HG02678 (cell line): ENCODE measurements at regions not wholly inside any gene's neighbourhood (a gene's known extent, or its start where the extent isn't known, plus 50 kb on each side); places are given as distances from the start of the nearest gene placed in this dataset.
"Not testable (repeated sequence)": the region's sequence is repeated elsewhere in the genome, so short reads cannot be mapped to it uniquely, and the experiment has no call there.

Experiments
- ATAC-seq: cut with Tn5 transposase; IDR thresholded peaks from one replicate; pipeline ENCODE4 v1.9.1; 2021; ENCODE audit warnings: mild to moderate bottlenecking, moderate library complexity; ENCODE audit not compliant: unreplicated experiment

DNA sequence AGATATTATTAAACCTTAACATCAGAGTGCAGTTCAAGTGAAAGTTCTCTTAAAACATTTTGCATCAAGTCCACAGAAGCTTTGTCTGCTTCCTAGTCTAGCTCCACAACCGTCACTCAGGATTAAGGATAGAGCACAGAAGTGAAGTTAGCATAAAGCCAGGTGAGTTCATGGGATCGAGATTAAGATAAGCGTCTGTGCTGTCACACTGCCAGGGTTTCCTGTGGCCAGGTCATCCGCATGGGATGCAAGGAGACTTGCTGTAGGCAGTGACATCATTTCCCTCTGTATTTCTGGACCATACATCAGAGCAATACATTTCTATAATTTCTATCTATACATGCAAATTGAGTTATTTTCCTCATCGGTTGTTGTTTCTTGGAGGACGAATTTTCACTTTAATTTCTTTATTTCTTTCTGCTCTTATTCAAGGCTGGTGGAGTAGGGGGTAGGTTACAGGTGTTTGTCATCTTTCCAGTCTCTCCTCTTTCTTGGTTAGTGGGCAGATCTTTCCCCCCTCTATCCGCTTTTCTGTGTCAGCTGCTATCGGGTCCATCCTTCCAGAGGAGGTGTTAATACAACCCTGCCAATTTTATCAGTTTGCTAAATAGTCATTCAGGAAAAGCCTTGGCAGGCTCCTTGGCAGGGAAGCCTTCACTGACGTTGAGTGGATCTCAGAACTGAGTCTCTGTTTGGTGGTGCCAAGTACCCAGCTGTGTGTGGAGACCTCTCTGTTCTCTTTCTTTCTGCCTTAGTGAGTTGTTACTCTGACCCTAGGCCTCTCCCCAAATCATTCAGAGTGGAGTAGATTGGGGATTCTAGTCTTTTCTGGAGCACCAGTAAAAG, 307.6 kb upstream of the MAP3K7 start:
- no peak for ATAC-seq

DNA sequence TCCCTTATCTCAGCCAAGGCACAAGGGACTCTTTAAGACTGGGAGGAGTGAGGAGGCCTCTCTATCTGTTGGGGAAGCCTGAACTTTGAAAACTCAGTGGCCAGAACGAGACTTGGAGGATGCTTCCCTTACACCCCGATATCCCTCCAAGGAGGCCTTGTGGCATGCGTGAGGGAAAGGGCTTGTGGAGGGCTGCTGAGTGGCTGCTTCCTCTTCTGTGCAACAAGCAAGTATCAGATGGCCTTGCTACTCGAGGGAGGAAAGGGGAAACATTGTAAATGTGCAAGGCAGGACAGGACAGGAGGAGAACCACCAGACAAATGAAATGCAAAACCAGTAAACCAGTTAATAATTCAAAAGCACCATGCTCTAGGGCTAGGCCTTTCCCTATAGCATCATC, 306.5 kb upstream of the MAP3K7 start:
- ATAC-seq: no peak

DNA sequence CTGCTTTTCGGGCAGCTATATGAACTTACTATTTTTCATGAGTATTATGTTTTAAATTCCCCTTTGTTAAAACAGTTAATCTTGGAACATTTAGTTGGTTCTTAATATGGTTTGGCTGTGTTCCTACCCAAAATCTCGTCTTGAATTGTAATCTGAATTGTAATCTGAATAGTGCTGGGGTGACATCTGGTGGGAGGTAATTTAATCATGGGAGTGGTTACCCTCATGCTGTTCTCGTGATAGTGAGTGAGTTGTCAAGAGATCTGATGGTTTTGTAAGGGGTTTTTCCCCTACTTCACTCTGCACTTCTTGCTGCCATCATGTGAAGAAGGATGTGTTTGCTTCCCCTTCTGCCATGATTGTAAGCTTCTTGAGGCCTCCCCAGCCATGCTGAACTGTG, 305.4 kb upstream of the MAP3K7 start:
- ATAC-seq: no peak

DNA sequence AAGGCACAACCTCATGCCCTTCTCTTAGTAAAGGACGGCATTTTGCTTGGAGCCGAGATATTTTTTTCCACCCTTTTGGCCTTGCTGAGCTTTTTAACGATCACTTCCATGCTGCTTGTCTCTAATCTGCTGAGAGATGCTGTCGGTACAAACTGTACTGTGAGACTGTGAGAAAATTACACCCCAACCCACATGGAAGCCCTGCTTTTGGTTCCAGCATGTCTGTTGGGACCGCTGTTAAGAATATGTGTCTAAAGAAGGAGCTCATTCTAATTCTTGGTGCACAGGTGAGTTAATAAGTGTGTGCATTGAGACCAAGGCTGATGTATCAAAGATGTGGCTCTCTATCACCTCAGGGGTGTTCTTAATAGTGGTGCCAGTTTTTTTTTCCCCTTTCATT, 304.5 kb upstream of the MAP3K7 start:
- no peak for ATAC-seq

DNA sequence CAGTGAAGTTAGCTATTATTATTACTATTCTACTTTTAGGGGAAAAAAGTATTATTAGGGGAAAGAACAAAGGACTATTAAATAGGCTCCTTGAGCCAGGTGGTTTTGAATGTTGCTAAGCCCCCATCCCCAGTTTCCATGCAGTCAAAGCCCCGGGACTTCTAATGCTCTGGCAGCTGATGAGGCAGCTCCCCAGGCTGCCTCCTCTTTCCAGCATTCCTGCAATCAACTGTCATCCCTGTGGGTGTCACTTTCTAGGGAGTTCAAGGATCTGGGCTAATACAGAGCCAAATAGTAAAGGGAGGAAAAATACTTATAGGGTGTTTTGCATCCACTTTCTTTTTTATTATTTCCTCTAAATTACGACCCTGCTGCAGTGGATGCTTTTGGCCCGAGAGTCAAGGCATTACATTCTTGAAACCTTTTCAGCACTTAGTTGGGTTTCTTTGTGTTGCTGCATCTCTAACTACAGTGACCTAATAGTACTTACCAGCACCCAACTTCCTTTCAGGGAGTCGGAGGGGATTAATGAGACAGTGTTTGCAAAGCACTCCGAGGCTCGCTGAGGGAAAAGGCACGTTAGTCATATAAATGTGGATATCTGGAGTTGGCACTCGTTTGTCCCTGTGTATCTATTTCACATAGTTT, 303.9 kb upstream of the MAP3K7 start:
- no peak for ATAC-seq

DNA sequence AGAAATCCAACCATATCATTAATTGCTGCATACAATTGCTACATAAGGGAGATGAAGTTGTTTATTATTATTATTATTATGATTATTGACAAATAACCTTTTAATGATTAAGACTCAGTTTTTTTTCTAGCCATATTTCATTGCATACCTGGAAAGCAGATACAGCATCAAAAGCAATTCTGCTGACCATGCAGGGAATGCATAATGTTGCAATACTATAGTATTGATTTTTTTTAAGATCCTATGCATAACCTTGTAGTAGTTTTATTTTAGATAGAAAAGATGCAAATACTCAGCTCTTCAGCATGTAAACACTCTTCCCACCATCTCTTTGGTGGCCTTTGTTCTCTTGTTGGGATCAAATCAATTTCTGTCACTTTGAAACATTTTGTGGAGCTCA, 300.9 kb upstream of the MAP3K7 start:
- no peak for ATAC-seq

DNA sequence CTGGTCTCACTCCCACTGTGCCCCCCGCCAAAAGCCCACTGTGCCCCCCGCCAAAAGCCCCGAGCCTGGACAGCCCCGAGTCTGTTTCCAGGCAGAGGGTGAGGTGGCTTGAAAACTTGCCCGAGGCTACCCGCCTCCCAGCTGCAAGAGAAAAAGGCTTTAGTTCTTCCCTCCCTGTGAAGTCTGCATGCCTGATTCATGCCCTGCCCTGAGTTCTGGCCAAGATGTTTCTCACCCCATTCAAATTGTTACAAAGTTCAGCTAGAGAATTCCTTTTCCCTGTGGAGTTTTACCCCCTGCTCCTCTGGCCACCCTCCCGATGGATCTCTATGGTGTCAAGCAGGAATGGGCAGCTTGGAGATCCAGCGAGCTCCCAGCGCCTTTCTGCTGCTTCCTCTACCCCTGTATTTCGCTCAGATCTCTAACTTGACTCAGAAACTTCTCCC, 298.8 kb upstream of the MAP3K7 start:
- ATAC-seq: no peak

DNA sequence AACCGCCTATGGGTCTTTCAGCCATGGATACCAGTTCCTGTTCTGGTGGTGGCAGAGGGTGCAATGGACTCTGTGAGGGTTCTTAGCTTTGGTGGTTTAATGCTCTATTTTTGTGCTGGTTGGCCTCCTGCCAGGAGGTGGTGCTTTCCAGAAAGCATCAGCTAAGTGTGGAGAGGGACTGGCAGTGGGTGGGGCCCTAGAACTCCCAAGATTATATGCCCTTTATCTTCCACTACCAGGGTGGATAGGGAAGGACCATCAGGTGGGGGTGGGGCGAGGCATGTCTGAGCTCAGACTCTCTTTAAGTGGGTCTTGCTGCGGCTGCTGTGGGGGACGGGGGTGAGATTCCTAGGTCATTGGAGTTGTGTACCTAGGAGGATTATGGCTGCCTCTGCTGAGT, 298.3 kb upstream of the MAP3K7 start:
- not testable (repeated sequence) for ATAC-seq

DNA sequence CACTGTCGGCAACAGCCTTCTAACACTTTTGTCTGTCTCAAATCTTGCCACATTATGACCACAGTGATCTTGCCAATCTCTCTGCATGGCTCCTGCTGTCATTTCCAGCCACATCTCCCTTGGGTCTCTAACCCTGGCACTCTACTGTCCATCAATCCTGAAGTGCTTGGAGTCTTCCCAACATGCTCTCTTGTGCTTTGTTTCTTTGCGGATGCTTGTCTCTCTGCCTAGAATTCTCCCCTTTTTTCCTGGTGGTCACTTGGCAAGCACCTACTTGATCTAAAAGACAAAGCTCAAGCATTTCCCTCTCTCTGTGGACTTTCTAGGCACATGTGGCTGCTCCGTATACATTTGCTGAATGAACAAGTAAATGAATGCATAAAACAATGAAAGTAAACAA, 290.7 kb upstream of the MAP3K7 start:
- no peak for ATAC-seq

DNA sequence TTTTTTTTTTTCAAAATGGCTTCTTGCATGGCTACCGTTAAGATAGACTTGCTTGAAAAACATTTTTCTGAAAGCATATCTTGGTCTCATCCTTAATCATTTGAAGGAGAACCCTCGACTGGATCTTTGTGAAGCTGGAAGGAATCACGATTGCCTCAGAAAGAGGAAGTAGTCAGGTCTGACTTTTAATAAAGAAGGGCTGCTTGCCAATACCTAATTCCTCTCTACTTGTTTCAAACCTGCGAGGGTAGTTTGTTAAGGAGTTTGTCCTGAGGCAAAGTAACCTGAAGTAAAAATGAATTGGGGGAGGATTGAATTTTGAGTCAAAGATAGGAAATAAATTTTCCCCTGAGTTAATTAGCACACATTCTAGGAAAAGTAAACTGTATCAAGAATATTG, 288.1 kb upstream of the MAP3K7 start:
- no peak for ATAC-seq

DNA sequence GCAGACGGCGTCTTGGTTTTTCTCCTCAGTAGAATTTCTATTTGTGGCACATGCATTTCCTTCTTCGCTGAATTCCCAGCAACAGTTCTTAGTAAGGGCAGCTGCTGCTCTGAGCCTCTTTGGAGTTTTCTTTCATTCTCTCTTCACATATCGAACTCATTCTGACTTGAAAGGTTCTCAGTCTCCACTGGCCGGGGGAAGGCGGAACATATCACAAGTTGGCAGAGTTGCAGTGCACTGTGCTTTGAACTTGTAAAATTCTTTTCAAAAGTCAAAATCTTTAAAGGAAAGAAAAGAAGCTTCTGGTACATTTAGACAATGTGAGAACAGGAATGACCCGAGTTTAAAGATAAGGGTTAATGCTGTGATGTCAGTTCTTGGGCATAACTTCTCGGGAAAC, 286.1 kb upstream of the MAP3K7 start:
- ATAC-seq: no peak

DNA sequence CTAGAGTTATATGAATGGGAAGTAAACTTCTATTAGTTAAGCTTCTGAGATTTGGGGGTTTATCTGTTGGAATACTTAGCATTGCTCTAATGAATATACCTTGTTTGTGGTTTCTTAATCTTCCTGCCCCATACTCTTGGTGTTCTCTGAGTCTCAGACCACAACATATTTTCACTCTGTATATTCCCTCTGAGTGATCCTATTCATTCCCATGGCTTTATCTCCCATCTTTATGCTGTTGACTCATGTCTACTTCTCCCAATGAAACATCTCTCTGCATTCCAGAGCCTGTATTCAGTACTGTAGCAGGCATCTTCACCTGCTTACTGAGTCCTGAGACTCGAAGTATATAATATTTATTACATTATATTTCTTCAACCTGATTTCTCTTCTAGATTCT, 283.7 kb upstream of the MAP3K7 start:
- no peak for ATAC-seq

DNA sequence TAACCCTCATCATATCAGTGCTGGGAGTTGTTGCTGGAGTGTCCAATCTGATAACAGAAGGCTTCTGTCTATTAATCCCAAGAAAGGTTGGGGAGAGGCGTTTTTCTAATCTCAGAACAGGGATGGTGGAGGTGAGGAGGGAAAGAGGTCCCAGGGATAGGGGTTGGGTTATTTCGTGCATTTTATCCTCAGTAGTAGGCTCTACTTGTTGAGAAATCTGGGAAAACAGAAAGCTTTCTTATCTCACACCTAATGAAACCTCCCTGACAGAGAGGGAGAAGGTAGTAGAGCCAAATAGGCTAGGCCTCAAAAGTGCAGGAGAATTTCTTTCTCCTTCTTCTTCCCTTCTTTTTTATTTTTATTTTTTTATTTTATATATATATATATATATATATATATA, 281.8 kb upstream of the MAP3K7 start:
- ATAC-seq: no peak

DNA sequence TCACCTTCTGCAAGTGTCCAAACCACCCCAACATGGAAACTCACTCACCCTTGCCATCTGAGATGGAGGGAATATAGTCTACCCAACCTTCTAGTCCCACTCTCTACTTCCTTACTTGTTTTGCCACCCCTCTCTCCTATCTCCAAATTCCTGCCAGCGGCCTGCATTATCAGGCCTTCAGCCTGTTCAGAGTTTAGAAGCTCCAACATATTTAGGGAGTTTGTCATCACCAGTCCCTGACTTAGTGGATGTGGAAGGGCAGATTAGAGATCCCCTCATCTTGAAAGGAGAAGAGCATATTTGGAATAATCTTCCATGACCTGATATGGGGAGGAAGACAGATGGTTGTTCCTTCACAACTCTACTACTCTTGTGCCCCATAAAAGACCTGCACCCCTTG, 281.4 kb upstream of the MAP3K7 start:
- ATAC-seq: no peak

DNA sequence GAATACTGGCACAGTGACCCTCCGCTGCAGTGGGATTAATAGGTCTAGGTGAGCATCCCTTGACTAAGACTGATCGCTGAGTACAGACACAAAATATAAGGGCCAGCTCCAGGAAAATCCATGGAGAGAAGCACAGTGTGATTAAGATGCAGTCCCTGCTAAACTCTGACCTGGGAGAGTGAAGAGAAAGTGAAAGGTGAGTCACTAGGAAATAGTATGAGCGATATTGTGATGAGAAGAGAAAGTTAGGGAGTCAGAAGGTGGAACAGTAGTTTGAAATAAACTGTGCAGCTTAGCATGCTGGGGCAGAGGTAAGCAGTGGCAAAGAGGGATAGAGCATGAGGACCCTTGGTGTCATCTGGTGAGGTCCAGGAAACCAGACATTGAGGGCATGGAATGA, 278.6 kb upstream of the MAP3K7 start:
- no peak for ATAC-seq

DNA sequence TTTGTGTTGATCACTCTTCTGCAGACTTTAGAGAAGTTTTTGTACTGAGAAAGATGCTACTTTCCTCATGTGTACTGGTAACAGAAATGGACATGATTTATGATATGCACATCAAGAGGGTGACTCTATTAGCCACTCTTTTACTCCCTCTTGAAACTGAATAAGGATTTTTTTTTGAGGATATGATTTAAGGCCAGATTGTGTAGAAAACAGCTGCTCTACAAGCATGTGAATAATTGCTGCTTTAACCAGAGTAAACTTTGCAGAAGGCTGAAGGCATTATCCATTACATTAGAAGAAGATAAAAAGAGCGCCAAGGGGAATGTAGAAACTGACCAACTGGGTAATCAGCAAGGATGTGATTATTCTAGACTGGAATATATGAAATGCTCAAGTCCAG, 276.2 kb upstream of the MAP3K7 start:
- no peak for ATAC-seq

DNA sequence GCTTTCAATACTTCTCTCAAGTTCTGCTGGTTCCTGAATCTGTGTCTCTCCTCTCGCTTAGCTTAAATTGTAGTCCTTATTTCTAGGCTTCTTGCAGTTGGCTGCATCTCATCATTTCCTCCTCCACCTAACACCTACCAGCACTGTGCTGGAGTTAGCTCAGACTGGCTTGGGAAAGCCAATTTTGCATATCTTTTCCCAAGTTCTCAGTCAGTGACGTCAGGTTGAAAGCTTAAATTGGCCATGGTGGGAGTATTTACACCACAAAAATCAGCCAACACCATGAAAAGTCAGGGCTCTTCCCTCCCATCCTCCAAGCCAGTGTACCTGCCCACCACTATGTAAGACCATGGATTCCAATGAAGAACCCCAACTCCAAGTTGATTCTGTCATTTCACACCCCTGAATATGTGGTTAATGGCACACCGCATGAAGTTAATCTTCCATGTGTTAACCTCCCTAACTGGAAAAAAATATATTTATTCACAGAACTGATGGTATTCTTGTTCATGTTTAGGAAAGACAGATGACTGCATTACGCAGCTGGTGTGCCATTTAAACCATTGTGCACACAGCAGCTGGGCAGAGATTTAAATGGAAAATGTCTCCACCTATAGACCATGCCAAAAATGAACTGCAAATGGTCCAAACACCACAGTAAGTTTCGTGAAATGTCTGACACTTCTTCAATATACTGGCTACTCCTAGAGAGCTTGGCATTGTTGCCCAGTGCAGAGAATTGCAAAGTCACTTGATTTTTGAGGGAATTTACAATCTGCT, 274.1 kb upstream of the MAP3K7 start:
- ATAC-seq: no peak

DNA sequence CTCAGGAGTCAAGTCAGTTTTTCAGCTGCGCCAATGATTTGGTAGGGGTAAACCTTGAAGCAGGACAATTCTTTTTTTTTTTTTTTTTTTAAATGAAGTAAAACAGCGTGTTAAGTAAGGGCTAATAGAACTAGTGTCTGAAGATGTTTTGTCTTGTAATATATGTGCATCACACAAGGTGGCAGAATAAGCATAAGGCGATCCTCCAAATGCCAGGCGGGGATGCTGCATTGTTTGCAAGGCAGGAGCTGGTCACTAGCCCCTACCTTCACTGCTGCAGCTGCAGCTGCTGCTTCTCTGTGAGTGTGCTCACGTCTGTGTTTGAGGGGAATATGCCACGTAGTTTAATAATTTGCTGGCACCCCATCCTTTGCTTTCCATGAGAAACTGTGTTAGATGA, 272.7 kb upstream of the MAP3K7 start:
- no peak for ATAC-seq

DNA sequence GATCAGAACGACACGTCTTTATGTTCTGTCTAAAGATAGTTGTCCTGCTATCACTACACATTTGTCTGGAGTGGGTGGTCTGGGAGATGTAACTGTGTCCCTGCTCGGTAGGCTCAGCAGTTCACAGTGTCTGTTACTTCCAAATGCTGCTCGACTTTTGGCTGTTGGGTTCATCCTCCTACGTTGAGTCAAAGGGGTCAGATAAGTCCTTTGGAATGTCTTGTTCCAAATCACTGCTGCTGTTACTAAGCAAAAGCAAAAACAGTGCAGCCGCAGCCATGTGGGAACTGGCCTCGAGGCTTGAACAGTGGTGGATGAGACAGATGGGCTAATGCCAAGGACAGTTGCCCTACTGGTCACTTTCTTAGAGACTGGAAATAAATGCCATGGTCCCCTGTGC, 272.2 kb upstream of the MAP3K7 start:
- no peak for ATAC-seq

DNA sequence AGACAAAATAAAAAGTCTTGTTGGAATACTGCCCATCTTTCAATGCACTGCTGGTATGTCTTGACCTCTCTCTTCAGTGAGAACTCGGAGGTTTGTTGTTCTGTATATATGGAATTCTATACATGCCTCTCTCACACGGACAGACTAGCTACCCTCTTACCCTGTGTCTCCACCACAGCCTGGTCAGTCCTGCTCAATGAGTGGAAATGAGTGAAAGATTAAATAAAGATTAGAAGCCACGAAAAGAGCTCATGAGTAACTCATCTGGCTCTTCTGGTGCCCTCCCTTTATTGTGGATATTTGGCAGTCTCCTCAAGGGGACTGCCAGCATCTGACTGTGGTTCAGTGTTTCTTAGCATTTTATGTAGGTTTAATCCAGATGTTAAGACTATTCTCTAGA, 262.8 kb upstream of the MAP3K7 start:
- ATAC-seq: no peak

DNA sequence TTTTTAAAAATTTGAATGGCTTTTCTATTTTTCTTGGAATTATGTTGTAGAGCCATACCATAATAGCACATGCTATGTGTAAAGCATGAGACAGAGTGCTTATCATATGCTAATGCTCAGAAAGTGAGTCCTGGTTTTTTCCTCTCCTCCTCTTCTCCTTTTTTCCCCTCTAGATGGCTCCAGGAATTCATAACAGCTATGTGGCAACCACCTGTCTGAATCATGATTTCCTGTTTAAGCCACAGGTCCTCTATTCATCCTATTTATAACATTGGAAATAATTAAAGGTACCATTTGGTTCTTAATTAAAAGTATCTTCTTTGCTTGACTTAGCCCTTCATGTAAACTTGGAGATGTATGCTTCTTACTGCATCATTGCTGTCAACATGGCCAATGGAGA, 260.0 kb upstream of the MAP3K7 start:
- no peak for ATAC-seq
